ENCODE measurements at regions not wholly inside any gene's neighbourhood (a gene's known extent, or its start where the extent isn't known, plus 50 kb on each side); places are given as distances from the start of the nearest gene placed in this dataset.
"Not testable (repeated sequence)": the region's sequence is repeated elsewhere in the genome, so short reads cannot be mapped to it uniquely, and the experiment has no call there.

- peak; percentile 74 for DNase-seq (ENCODE audit: low spot score)
Measured at GRCh38 chr4:62709618-62710252, 1509.6 kb downstream of the ADGRL3 start.

- no peak for DNase-seq (ENCODE audit: low spot score)
Measured at GRCh38 chr4:62706423-62706822, 1506.3 kb downstream of the ADGRL3 start.

GRCh38 chr4:62683799-62684566, 1483.9 kb downstream of the ADGRL3 start:
- no peak for DNase-seq (ENCODE audit: low spot score)

- no peak for DNase-seq (ENCODE audit: low spot score)
Measured at GRCh38 chr4:62676962-62677361, 1476.8 kb downstream of the ADGRL3 start.

- DNase-seq (ENCODE audit: low spot score), result no peak
Measured at GRCh38 chr4:62670514-62670913, 1470.4 kb downstream of the ADGRL3 start.

GRCh38 chr4:62661821-62662220, 1461.7 kb downstream of the ADGRL3 start:
- DNase-seq (ENCODE audit: low spot score), result no peak

GRCh38 chr4:62656006-62656405, 1455.9 kb downstream of the ADGRL3 start:
- DNase-seq (ENCODE audit: low spot score), result no peak

GRCh38 chr4:62644372-62644771, 1444.2 kb downstream of the ADGRL3 start:
- DNase-seq (ENCODE audit: low spot score), result no peak

GRCh38 chr4:62640296-62640695, 1440.2 kb downstream of the ADGRL3 start:
- DNase-seq (ENCODE audit: low spot score), result no peak

- DNase-seq (ENCODE audit: low spot score), result no peak
Measured at GRCh38 chr4:62627671-62628070, 1427.5 kb downstream of the ADGRL3 start.

- no peak for DNase-seq (ENCODE audit: low spot score)
Measured at GRCh38 chr4:62627141-62627540, 1427.0 kb downstream of the ADGRL3 start.

GRCh38 chr4:62622089-62622488, 1422.0 kb downstream of the ADGRL3 start:
- DNase-seq (ENCODE audit: low spot score), result no peak

GRCh38 chr4:62619971-62620370, 1419.8 kb downstream of the ADGRL3 start:
- DNase-seq (ENCODE audit: low spot score), result no peak

GRCh38 chr4:62618042-62618441, 1417.9 kb downstream of the ADGRL3 start:
- DNase-seq (ENCODE audit: low spot score), result no peak

- no peak for DNase-seq (ENCODE audit: low spot score)
Measured at GRCh38 chr4:62601737-62602136, 1401.6 kb downstream of the ADGRL3 start.

GRCh38 chr4:62595265-62595664, 1395.1 kb downstream of the ADGRL3 start:
- not testable (repeated sequence) for DNase-seq (ENCODE audit: low spot score)

- no peak for DNase-seq (ENCODE audit: low spot score)
Measured at GRCh38 chr4:62591756-62592155, 1391.6 kb downstream of the ADGRL3 start.

GRCh38 chr4:62588671-62589070, 1388.5 kb downstream of the ADGRL3 start:
- DNase-seq (ENCODE audit: low spot score), result no peak

- no peak for DNase-seq (ENCODE audit: low spot score)
Measured at GRCh38 chr4:62571494-62571893, 1371.4 kb downstream of the ADGRL3 start.

- no peak for DNase-seq (ENCODE audit: low spot score)
Measured at GRCh38 chr4:62560858-62561257, 1360.7 kb downstream of the ADGRL3 start.

GRCh38 chr4:62550121-62550520, 1350.0 kb downstream of the ADGRL3 start:
- no peak for DNase-seq (ENCODE audit: low spot score)

- no peak for DNase-seq (ENCODE audit: low spot score)
Measured at GRCh38 chr4:62549601-62550000, 1349.5 kb downstream of the ADGRL3 start.

- no peak for DNase-seq (ENCODE audit: low spot score)
Measured at GRCh38 chr4:62548765-62549164, 1348.6 kb downstream of the ADGRL3 start.

All from umbilical cord (tissue), 1 donor.